HG02678 (cell line): ENCODE measurements at regions not wholly inside any gene's neighbourhood (a gene's known extent, or its start where the extent isn't known, plus 50 kb on each side); places are given as distances from the start of the nearest gene placed in this dataset.
"Not testable (repeated sequence)": the region's sequence is repeated elsewhere in the genome, so short reads cannot be mapped to it uniquely, and the experiment has no call there.

Source experiments
- ATAC-seq: cut with Tn5 transposase; IDR thresholded peaks from one replicate; pipeline ENCODE4 v1.9.1; 2021; ENCODE audit warnings: mild to moderate bottlenecking, moderate library complexity; ENCODE audit not compliant: unreplicated experiment

DNA sequence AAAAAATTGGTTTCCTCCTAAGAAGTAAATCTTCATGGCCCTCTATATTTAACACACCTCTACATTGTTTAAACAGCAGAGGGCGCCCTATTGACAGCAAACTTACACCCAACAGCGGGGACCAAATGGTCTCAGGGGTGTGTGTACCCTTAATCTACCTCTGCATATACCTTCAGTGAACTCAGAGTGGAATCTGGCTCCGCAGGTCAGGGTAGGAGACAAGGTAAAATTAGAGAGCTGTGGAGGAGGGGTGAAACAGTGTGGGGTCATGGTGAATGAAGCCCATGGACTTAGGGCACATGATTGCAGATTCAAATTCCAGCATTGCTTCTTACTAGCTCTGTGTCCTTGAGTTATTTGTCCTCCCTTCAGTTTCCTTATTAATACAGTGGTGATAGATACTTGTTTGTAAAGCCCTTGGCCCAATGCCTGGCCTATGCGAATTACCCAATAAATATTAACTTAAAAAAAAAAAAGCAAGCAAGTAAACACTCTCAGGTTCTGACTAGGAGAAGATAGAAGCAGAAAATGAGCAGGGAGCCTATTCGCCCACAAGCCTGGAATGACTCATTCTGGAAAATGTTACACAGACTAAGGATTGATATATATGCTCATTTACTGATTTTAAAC is 122.9 kb downstream of the CAVIN4 start:
- ATAC-seq, result no peak

DNA sequence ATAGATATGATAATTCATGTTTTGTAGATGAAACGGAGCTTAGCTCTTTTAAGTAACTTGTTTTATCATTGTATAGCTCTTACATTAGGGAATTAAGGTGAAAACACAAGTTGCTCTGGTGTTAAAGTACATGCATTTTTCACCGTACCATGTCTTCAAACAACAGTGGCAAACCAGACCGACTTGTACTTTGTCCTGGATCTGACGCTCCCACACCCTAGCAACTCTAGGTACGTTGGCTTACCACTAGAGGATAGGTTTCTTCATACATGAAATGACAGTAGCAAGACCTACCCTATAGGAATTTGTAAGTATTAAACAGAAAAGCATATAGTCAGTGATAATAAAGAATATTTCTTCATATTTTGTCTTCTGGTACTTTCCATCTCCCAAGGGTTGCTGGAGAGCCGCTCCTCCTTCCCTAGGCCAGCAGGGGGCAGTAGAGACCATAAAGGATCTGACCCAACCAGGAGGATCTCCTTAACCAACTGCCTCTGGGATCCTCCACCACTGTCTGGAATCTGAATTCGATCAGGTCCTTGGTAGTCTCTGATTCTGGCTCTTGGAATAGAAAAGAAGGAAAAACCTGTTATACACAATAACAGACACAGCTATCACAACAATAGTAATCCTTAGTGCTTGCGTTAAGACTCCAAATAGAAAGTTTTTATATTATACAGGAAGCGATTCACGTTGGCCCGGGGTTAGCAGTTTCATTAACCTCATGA is 136.7 kb downstream of the CAVIN4 start:
- peak; percentile 76 for ATAC-seq

DNA sequence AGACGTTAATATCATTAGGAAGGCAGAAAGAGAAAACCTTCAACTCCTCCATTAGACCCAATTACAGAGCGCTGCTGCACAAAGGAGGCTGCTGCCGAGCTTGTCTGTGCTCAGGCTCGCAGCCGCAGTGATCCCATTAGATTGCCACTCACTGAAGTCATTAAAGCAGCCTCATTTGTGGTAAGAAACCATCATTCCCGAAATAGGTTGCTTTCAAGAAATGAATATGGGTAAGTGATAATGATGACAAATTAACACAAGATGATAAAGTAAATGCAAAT is 137.2 kb downstream of the CAVIN4 start:
- ATAC-seq, result no peak

DNA sequence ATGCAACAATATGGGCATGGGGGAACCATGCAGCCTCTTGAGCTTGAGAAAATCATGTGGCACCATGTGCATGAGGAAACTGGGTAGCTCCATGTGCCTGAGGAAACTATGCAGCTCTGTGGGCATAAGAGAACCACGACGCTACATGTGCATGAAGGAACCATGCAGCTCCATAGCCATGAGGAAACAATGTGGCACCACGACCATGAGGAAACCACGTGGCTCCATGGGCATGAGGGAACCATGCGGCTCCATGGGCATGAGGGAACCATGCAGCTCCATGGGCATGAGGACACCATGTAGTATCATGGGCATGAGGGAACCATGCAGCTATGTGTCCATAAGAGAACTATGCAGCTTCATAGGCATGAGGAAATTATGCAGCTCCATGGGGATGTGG is 140.8 kb downstream of the CAVIN4 start:
- no peak for ATAC-seq

DNA sequence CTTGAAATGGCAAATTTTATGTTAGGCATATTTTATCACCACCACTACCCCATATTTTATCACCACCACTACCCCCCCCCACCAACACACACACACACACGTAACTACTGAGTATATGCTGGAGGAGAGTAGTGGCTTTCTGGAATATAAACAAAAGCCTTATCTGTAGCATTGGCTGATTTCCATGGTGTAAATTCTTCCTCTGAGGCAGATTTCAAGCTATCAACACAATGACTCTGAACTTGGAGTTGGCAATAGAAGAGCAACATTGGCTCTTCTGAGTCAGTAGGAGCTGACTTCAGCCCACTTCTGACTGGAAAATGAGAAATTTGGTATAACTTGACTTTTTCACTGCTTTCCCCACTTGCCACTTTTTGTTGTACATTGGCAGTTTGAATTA is 143.0 kb downstream of the CAVIN4 start:
- no peak for ATAC-seq

DNA sequence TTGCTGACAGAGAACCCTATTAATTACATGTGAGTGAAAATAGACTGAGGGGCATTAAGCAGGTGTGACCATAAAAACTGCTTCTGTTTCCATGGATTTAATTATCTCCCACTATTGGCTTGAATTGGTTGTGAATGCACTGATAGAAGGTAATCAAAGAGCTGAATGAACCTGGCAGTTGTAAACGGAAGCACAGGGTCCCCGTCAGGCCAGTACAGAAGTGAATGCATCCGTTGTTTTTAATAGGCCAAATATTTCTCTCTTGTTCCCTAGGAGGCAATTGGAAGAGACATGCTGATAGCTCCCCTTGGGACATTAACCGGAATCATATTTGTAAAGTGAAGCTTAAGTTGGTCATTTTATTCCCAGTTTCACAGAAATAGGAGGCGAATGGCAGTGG is 147.0 kb downstream of the CAVIN4 start:
- ATAC-seq, result no peak

DNA sequence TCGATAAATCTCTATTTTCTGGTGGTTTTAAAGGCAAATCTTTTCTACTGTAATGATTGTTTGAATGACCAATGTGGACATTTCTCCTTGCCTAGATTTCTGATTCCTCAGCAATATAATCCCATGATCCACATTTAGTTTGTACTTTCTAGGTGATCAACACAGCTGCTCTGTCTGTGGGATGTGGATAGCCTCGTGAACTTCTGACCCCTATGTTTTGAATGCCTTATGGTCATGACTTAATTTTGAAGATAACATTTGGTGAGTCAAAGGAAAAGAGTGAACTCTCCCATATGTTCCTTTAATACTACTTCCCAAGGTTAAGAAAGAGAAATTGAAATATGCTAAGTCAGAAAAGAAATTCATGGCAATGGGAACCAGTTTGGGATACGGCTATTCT is 147.5 kb downstream of the CAVIN4 start:
- no peak for ATAC-seq

DNA sequence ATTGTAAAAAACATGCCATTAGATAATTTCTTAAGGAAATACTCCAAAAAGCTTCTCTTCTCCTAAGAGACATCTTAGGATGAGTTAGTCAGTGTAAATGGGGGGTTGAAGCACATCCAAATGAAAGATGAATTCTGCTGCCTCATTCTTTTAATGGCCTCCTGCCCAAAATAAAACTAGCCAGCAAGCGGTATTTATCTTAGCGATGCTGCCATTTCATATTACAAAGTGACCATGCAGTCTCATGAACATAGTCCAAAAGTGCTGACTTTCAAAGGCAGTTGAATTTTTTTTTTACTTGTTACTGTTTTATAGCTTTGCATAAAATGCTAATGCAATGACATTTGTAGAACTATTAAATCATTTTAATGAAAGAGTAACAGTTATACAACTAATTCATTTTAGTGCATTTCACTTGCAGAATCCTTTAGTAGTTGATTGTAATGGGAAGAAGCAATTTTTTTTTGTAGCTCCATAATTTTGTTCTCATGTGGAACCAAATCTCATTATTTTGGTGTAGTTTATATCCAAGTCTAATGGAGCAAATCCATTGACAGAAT is 151.5 kb downstream of the CAVIN4 start:
- ATAC-seq, result no peak

DNA sequence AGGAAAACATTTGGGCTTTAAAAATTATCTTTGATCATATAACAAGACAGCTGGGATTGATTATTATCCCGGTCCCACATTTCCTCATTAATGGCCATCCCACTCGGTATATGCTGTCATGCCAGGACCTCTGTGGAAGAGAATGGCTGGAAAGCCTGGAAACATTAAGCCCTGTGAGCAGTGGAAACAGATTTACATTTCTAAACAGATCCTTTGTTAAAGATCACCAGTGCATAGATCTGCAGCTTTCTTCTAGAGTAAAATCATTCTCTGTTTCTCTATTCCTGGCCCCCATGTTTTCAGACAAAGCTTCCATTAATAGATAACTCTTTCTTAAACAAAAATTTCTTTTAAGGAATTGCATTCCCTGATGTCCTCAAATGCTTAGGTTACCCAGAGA is 152.2 kb downstream of the CAVIN4 start:
- ATAC-seq, result no peak

DNA sequence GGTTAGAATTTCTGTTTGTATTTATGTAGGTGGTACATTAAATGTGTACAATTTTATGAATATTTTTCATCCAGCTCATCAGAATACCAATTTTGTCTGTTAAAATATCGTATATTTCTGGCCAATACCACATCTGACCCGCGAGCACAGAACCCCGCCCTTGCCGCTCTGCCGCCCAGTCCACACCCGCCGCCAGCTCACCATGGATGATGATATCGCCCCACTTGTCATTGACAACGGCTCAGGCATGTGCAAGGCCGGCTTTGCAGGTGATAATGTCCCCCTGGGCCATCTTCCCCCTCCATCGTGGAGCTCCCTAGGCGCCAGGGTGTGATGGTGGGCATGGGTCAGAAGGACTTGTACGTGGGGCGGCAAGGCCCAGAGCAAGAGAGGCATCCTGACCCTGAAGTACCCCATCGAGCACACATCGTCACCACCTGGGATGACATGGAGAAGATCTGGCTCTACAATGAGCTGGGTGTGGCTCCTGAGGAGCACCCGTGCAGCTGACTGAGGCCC is 153.2 kb downstream of the CAVIN4 start:
- no peak for ATAC-seq

DNA sequence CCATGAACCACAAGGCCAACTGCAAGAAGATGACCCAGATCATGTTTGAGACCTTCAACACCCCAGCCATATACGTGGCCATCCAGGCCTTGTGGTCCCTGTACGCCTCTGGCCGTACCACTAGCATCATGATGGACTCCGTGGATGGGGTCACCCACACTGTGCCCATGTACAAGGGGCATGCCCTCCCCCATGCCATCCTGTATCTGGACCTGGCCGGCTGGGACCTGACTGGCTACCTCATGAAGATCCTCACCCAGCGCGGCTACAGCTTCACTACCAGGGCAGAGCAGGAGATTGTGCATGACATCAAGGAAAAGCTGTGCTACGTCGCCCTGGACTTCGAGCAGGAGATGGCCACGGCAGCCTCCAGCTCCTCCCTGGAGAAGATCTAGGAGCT is 153.7 kb downstream of the CAVIN4 start:
- no peak for ATAC-seq

DNA sequence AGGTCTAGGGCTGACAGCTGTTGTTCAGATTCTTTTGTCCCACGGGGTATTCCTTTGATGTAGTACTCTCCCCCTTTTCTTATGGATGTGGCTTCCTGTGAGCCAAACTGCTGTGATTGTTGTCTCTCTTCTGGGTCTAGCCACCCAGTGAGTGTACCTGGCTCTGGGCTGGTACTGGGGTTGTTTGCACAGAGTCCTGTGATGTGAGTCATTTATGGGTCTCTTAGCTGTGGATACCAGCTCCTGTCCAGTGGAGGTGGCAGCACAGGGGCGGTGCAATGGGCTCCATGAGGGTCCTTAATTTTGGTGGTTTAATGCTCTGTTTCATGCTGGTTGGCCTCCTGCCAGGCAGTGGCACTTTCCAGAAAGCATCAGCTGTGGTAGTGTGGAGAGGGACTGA is 161.3 kb downstream of the CAVIN4 start:
- ATAC-seq, result no peak

DNA sequence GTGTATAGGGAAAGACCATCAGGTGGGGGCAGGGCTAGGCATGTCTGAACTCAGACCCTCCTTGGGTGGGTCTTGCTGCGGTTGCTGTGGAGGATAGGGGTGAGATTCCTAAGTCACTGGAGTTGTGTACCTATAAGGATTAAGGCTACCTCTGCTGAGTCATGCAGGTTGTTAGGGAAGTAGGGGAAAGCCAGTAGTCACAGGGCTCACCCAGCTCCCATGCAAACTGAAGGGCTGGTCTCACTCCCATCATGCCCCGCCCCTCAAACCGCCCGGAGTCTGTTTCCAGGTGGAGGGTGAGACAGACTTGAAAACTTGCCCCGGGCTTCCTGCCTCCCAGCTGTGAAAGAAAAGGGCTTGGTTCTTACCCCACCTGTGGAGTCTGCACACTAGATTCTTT is 161.8 kb downstream of the CAVIN4 start:
- no peak for ATAC-seq

DNA sequence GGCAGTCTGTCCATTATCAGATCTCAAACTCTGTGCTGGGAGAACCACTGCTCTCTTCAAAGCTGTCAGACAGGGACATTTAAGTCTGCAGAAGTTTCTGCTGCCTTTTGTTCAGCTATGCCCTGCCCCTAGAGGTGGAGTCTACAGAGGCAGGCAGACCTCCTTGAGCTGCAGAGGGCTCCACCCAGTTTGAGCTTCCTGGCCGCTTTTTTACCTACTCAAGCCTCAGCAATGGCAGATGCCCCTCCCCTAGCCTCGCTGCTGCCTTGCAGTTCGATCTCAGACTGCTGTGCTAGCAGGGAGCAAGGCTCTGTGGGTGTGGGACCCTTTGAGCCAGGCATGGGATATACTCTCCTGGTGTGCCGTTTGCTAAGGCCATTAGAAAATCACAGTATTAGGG is 171.1 kb downstream of the CAVIN4 start:
- ATAC-seq, result not testable (repeated sequence)

DNA sequence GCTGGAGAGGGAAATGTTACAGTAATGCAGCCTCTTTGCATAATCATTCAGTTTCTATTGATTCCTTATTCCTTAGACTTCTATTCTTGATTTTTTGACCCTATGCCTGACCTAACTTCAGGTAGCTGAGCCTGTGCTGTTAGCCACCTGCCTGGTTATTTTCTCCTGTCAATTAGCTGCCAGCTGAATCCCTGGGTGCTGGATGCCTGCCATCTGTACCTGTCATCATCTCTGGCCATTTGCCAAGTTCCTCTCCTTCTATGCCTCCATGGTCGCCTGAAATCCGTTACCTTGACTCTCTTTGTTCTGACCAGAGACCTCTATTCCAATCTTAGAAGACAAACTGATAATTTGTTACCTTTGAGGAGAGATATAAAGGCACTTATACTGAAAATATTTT is 178.3 kb downstream of the CAVIN4 start:
- ATAC-seq, result no peak

DNA sequence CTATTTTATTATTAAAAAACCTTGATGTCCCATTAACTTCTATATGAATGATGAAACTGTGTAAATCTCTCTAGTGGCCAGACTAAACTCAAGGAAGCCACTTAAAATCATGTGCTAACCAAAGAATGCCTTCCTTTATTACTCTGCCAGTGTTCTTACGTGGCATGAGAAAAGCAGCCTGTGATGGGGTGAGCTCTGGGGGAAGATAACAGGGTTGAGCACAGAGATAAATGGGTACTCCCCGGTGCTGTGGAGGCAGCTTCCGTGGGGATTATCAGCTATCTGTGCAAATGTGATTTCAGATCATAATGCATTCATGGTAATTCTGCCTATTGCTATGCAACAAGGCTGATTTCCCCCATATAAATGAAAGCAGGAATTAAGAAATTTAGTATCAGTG is 181.3 kb downstream of the CAVIN4 start:
- ATAC-seq, result no peak

DNA sequence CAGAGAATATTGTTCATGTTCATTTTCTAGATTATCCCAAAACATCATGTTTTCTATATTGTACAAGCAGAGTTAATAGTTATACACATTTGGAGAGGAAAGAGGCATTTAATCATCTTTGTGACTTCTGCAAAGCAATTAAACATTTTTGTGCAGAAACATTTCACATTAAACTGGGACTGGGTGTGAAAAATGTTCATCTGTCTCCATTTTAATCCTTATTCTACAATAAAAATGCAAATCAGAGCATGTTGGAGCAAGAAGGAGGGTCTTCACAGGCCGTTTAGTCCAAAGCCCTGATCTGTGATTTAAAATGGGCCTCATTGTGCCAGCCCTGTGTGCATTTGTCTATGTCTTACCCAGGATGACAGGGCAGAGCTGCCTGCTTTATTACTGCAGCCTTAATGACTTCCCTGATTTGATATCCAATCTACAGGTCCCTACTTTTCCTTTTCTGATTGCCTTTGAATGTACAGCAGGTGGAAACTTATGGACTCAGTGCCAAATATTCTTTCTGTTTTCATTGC is 183.5 kb downstream of the CAVIN4 start:
- no peak for ATAC-seq

DNA sequence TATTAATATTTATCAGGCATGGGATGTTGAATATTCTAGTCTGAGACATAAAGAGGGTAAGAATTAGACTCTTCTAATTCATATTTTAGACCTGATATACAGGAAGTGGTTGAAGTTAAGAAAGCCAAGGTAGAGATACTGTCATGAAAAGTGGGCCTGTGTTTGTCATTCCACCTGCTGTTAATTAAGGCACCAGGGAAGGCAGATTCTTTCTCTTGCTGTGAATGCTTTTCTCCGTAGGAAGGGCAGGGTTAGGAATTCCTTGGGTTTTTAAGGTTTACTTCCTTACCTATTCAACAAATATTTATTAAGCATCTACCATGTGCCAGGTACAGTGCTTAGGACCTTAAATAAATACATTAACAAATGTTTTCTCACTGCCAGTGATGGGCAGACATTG is 196.4 kb downstream of the CAVIN4 start:
- no peak for ATAC-seq

DNA sequence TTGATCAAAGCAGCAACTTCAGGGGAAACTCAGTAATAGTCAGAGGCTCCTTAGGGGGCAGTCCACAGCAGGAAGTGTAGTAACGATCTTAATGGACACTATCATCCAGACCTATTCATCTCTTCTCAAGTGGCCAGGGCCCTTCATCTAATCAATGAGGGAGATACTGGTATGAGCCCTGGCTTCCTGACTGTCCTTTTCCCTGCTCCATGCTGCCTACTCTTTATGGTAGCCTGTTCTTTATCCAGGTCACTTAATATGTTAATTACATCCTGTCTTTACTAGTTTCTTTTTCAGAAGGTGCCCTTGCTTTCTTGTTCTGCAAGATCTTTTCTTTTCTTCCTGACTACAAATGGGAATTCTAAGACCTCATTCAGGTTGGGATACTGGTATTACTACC is 197.1 kb downstream of the CAVIN4 start:
- ATAC-seq, result no peak

DNA sequence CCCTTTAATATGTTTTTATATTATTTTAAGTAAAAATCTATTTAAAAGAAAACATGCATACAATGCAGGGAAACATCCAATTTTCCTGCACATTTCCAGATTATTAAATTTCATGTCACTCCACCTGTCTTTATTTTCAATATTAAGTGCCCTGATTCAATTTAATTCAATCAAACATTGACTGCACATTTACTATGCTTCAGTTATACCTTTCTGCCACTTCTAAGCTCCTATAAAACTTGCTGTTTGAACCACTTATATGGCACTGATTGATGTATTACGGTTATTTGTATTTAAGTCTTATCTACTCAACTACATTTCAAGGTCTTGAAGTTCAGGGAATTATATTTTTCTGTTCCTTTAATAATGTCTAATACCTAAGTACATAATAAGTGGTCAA is 198.0 kb downstream of the CAVIN4 start:
- no peak for ATAC-seq

DNA sequence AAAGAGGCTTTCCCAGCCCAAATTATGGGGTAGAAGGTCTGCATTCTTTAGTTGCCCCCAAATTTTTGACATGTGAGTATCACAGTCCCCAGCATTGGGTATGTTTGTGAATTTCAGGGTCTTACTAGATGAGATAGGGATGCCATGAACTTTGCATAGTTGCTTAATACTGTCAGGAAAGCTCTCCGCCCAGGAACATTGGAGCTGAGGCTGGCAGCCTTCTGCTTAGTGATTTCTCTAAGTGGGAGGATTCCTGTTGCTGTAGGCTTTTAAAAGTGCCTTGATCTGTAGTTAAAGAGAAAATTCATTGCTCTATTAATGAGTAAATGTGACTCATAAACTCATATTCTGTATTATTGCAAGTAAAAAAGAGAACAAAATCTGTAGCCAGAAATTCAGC is 206.9 kb downstream of the CAVIN4 start:
- ATAC-seq, result no peak

DNA sequence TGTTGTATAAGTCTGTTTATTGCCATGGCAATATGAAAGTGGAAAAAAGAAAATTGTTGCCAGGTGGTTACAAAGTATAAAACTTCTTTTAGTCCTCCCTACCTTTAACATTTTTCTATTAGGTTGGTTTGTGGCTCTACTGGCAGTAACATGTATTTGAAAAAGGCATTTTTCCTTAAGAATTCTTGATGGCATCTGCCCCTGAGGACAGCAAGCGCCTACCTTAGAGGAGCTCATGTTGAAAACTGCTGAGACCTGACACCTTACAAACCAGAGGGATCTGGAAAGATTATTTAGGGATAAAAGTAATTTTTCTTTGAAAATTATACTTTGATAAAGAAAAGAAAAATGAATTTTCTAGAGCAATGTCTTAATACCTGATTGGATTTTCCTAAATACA is 208.1 kb downstream of the CAVIN4 start:
- no peak for ATAC-seq
